SU-DHL-6 (cell line): ENCODE measurements at regions not wholly inside any gene's neighbourhood (a gene's known extent, or its start where the extent isn't known, plus 50 kb on each side); places are given as distances from the start of the nearest gene placed in this dataset.

Experiments used
- H2AFZ ChIP-seq: fragments of 200-600 bp; sonication (generic); 2 replicates; pipeline ENCODE4 v1.6.1; 2014; ENCODE audit warnings: low read depth, mild to moderate bottlenecking, moderate library complexity, mixed read lengths, antibody characterized with exemption, low read length; ENCODE audit not compliant: severe bottlenecking
- H3F3A ChIP-seq: fragments of 200-600 bp; shearing (Covaris generic); 2 replicates; pipeline ENCODE4 v1.6.0; 2016; ENCODE audit warnings: antibody characterized with exemption, mild to moderate bottlenecking; ENCODE audit not compliant: insufficient read depth
- H3K27ac ChIP-seq: fragments of 200-600 bp; sonication (generic); 2 replicates; pipeline ENCODE4 v1.5.1; 2016; ENCODE audit warnings: low read depth, mild to moderate bottlenecking, low read length, moderate library complexity, mixed read lengths
- H3K27me3 ChIP-seq: fragments of 200-600 bp; sonication (generic), shearing (Covaris generic); 2 replicates; pipeline ENCODE4 v1.6.0; 2014; ENCODE audit warnings: mild to moderate bottlenecking, low read length
- H3K36me3 ChIP-seq: fragments of 200-600 bp; sonication (generic); 2 replicates; pipeline ENCODE4 v1.6.1; 2014; ENCODE audit warnings: mild to moderate bottlenecking, low read length, mixed read lengths
- H3K4me2 ChIP-seq: fragments of 300-600, 200-600 bp; shearing (Covaris generic), sonication (generic); 2 replicates; pipeline ENCODE4 v1.6.0; 2014; ENCODE audit warnings: low read length, low read depth, mild to moderate bottlenecking; ENCODE audit not compliant: poor library complexity, severe bottlenecking
- H3K4me3 ChIP-seq: fragments of 200-600 bp; sonication (generic); 2 replicates; pipeline ENCODE4 v1.5.1; 2014; ENCODE audit warnings: antibody characterized with exemption, low read length, mild to moderate bottlenecking, mixed read lengths; ENCODE audit not compliant: insufficient read depth, poor library complexity, severe bottlenecking
- H3K79me2 ChIP-seq: fragments of 200-600 bp; sonication (generic); 2 replicates; pipeline ENCODE4 v1.6.1; 2014; ENCODE audit warnings: mild to moderate bottlenecking, low read length, moderate library complexity; ENCODE audit not compliant: insufficient read depth
- H3K9ac ChIP-seq: fragments of 200-600 bp; sonication (generic); 2 replicates; pipeline ENCODE4 v1.7.0; 2014; ENCODE audit warnings: mild to moderate bottlenecking, low read length
- H3K9me2 ChIP-seq: fragments of 200-600 bp; sonication (generic); replicated peaks from 2 replicates; pipeline ENCODE4 v1.6.1; 2014; ENCODE audit warnings: low read length; ENCODE audit not compliant: insufficient read depth
- H3K9me3 ChIP-seq: fragments of 200-600 bp; sonication (generic); 2 replicates; pipeline ENCODE4 v1.6.1; 2014; ENCODE audit warnings: low read length, mixed read lengths; ENCODE audit not compliant: insufficient read depth
- H4K20me1 ChIP-seq: fragments of 200-600 bp; sonication (generic); 2 replicates; pipeline ENCODE4 v1.6.1; 2014; ENCODE audit warnings: low read depth, mild to moderate bottlenecking, antibody characterized with exemption, low read length, moderate library complexity, mixed read lengths
- EZH2phosphoT487 ChIP-seq: fragments of 200-600 bp; sonication (generic), shearing (Covaris generic); conservative IDR thresholded peaks from 2 replicates; pipeline ENCODE4 v1.6.1; 2018; ENCODE audit warnings: mild to moderate bottlenecking, antibody characterized with exemption, low read length, moderate library complexity, mixed read lengths
- TF ChIP-seq, protein P1 (sequence below): fragments of 200-600 bp; sonication (generic); IDR thresholded peaks from one replicate; pipeline ENCODE4 v1.5.1; 2017; ENCODE audit warnings: antibody characterized with exemption, mild to moderate bottlenecking, low read length, moderate library complexity; ENCODE audit not compliant: insufficient read depth, poor library complexity, severe bottlenecking

DNA sequence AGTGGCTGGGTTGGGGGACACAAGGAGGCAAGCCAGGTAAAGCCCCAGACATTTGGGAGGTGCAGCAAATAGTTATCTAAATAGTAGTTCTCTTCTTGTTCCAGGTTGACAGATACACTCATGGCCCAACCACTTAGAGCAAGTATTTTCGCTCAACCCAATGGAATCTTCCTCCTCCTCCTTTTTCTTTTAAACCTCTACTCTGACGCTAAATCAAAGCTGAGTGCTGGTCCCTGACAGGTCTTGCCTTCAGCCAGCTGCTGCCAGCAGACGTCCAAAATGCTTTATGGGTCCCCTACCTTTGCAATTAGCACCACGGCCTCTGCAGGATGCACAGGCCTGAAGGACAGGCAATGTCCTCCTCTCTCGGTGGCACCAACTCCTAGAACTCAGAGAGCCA, 558.5 kb downstream of the MIAT start:
- H3F3A ChIP-seq, result no peaks in the 10 kb centered on the region
- no peaks in the 10 kb centered on the region for H3K27me3 ChIP-seq
- no peaks in the 10 kb centered on the region for H3K9me2 ChIP-seq
- no peaks in the 10 kb centered on the region for H3K79me2 ChIP-seq
- TF ChIP-seq EZH2phosphoT487, result no peak
- TF ChIP-seq, protein P1, sequence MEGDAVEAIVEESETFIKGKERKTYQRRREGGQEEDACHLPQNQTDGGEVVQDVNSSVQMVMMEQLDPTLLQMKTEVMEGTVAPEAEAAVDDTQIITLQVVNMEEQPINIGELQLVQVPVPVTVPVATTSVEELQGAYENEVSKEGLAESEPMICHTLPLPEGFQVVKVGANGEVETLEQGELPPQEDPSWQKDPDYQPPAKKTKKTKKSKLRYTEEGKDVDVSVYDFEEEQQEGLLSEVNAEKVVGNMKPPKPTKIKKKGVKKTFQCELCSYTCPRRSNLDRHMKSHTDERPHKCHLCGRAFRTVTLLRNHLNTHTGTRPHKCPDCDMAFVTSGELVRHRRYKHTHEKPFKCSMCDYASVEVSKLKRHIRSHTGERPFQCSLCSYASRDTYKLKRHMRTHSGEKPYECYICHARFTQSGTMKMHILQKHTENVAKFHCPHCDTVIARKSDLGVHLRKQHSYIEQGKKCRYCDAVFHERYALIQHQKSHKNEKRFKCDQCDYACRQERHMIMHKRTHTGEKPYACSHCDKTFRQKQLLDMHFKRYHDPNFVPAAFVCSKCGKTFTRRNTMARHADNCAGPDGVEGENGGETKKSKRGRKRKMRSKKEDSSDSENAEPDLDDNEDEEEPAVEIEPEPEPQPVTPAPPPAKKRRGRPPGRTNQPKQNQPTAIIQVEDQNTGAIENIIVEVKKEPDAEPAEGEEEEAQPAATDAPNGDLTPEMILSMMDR, result no peak
- no peak overlapping the region for H3K27ac ChIP-seq
- no peak overlapping the region for H3K4me3 ChIP-seq
- no peaks in the 10 kb centered on the region for H4K20me1 ChIP-seq
- H3K4me2 ChIP-seq, result no peak overlapping the region
- H3K9me3 ChIP-seq, result no peaks in the 10 kb centered on the region
- no peak overlapping the region for H2AFZ ChIP-seq
- H3K9ac ChIP-seq, result no peak overlapping the region
- no peaks in the 10 kb centered on the region for H3K36me3 ChIP-seq

DNA sequence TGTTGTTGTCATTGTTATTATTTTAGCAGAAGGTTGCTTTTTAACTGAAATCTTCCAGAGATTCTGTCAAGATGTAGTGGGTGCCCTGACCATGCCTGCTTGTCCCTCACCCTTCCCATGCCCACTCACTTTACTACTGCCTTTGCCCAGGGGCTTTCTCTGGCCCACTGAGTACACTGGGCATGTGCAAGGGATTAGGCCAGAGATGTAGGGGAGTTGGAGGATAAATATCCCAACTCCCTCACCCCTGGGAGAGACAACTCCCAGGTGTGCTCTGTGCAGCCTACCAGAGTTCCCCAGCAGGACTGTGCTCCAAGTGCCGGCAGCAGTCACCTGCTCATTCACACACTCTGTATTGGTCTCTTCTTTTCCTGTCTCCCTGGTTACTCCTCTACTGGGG, 559.1 kb downstream of the MIAT start:
- no peak overlapping the region for H3K27ac ChIP-seq
- no peak overlapping the region for H3K4me2 ChIP-seq
- no peaks in the 10 kb centered on the region for H3K79me2 ChIP-seq
- H3K9me2 ChIP-seq, result no peaks in the 10 kb centered on the region
- H3K9ac ChIP-seq, result no peak overlapping the region
- TF ChIP-seq, protein P1, result no peak
- TF ChIP-seq EZH2phosphoT487, result no peak
- no peak overlapping the region for H3K4me3 ChIP-seq
- no peaks in the 10 kb centered on the region for H3K27me3 ChIP-seq
- H3F3A ChIP-seq, result no peaks in the 10 kb centered on the region
- no peaks in the 10 kb centered on the region for H3K9me3 ChIP-seq
- no peaks in the 10 kb centered on the region for H3K36me3 ChIP-seq
- no peaks in the 10 kb centered on the region for H4K20me1 ChIP-seq
- no peak overlapping the region for H2AFZ ChIP-seq

DNA sequence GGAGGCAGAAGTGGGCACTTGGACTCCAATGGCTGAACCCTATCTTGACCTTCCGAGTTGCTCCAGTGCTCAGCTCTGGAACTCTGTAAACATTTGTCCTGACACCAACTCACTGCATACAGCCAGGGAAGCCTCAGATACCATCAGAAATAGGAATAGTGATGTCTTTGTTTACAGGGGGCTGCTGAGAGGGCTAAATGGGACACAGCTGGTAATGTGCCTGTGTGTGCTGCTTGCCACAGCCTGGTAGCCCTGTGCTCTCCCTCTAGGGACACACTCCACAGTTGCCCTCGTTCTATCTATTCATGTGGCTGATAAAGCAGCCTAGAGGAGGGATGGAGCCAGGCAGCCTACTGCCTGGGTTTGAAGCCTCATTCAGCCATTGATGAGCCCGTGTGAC, 559.8 kb downstream of the MIAT start:
- TF ChIP-seq EZH2phosphoT487, result no peak
- TF ChIP-seq, protein P1, result no peak

More for the DNA sequence above, 559.8 kb downstream of the MIAT start:
- Histone ChIP-seq H3F3A (no peaks in the 10 kb centered on the region), H3K9me3 (no peaks in the 10 kb centered on the region), H3K9ac (no peak overlapping the region), H2AFZ (no peak overlapping the region), H3K4me3 (no peak overlapping the region), H3K79me2 (no peaks in the 10 kb centered on the region), H3K27me3 (no peaks in the 10 kb centered on the region), H3K27ac (no peak overlapping the region), H4K20me1 (no peaks in the 10 kb centered on the region), H3K9me2 (no peaks in the 10 kb centered on the region), H3K36me3 (no peaks in the 10 kb centered on the region), H3K4me2 (no peak overlapping the region)
